Naive B cell (primary cell): ENCODE measurements at regions not wholly inside any gene's neighbourhood (a gene's known extent, or its start where the extent isn't known, plus 50 kb on each side); places are given as distances from the start of the nearest gene placed in this dataset.

ENCODE experiments used
- ATAC-seq, 2 donors: fragments of 150-1000 bp; cut with Tn5 transposase; 2 replicates each; pipeline ENCODE4 v1.10.0; 2021; ENCODE audit warnings: low read depth in 2 of 2, mild to moderate bottlenecking in 2 of 2, moderate library complexity in 2 of 2
- DNase-seq: peaks from one replicate; pipeline ENCODE4 v3.0.0; 2022
- H3K27ac Mint-ChIP-seq, 6 donors: one replicate each; pipeline ENCODE4 v1.8.0; 2020 to 2022; ENCODE audit warnings: mild to moderate bottlenecking in 6 of 6, mixed read lengths in 6 of 6, moderate library complexity in 5 of 6, inconsistent platforms in 2 of 6
- H3K27me3 Mint-ChIP-seq, 3 donors: one replicate each; pipeline ENCODE4 v1.8.0; 2021 to 2022; ENCODE audit warnings: mixed read lengths in 3 of 3, mild to moderate bottlenecking in 1 of 3
- H3K36me3 Mint-ChIP-seq, 2 donors: one replicate each; pipeline ENCODE4 v1.8.0; 2020 to 2022; ENCODE audit warnings: mixed read lengths in 2 of 2, inconsistent platforms in 1 of 2, mild to moderate bottlenecking in 1 of 2
- H3K4me1 Mint-ChIP-seq, 3 donors: one replicate each; pipeline ENCODE4 v1.8.0; 2020 to 2022; ENCODE audit warnings: mixed read lengths in 3 of 3, inconsistent platforms in 1 of 3, mild to moderate bottlenecking in 1 of 3, moderate library complexity in 1 of 3
- H3K4me3 Mint-ChIP-seq, 8 donors: one replicate each; pipeline ENCODE4 v1.8.0; 2020 to 2022; ENCODE audit warnings: mild to moderate bottlenecking in 8 of 8, mixed read lengths in 8 of 8, moderate library complexity in 8 of 8, inconsistent platforms in 2 of 8
- H3K9me3 Mint-ChIP-seq, 7 donors: one replicate each; pipeline ENCODE4 v1.8.0; 2020 to 2022; ENCODE audit warnings: mixed read lengths in 7 of 7, mild to moderate bottlenecking in 5 of 7, inconsistent platforms in 2 of 7, moderate library complexity in 1 of 7

DNA sequence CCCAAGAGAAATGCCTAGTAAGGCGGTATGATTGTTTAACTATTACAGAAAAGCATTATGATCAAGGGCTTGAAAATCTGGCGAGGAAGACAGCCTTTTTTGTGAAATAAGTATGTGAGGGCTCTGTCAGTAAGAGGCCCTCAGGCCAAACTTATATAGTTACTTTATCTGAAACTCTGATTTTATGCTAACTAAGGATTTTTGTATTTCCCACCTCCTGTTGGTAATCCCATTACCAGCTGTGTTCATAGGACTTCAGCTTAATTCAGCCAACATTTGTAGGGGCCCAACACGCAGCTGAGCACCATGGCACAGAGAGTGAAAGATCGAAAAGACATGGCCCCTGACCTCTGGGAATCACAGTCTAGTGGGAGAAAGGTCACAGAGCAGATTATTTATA is 318.3 kb upstream of the WWC1 start:
- no peaks in the 10 kb centered on the region for H3K4me1 Mint-ChIP-seq
- ATAC-seq (no peak), DNase-seq (no peak)
- peaks cover 0 to 12% (median 7%) of the 10 kb centered on the region in 7 donors for H3K9me3 Mint-ChIP-seq
- H3K36me3 Mint-ChIP-seq: no peaks in the 10 kb centered on the region
- H3K27me3 Mint-ChIP-seq: no peaks in the 10 kb centered on the region
- no peak overlapping the region for H3K4me3 Mint-ChIP-seq
- peak overlapping the region in 1 of 6 donors; percentile 27 for H3K27ac Mint-ChIP-seq

DNA sequence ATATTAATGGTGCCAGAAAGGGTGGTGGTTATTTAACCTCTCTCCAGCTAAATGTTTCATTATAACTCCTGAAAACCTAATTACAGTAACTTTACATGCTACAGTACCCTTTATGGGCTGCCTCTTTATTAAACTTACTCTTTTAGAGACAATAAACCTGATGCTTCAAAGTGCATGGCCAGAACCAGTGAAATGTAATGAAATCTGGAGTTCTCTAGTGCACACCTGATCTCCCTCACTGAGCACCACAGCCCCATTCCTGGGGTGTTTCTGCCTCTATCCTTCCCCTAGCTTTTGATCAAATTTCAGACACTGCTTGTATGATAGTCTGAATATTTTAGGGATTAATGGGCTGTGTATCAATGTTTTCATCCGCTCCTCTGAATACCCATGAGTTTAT is 306.5 kb upstream of the WWC1 start:
- ATAC-seq: no peak
- H3K36me3 Mint-ChIP-seq: no peaks in the 10 kb centered on the region
- no peak overlapping the region for H3K4me3 Mint-ChIP-seq
- peaks cover 3 to 23% (median 6%) of the 10 kb centered on the region in 7 donors for H3K9me3 Mint-ChIP-seq
- DNase-seq: no peak
- no peak overlapping the region for H3K27ac Mint-ChIP-seq
- H3K27me3 Mint-ChIP-seq: no peaks in the 10 kb centered on the region
- no peaks in the 10 kb centered on the region for H3K4me1 Mint-ChIP-seq

DNA sequence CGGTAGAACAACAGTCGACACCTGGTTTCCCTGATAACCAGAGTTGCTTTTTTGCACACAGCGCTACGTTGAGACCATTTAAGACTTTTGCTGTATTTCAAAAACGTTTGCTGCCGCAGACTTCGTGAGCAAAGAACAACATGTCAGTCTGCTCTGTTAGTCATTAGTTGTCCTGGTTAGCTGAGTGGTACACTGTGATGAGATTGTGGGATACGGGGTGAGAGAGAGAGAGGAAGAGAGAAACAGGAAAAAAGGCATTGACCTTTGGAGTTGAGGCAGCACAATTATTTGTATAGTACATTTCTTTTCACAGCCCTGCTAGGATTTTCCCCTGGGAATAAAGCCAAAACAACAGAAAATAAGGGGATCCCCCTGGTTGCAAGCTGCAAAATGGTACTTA is 306.1 kb upstream of the WWC1 start:
- ATAC-seq (no peak), DNase-seq (no peak)
- Mint-ChIP-seq H3K36me3 (no peaks in the 10 kb centered on the region), H3K27me3 (no peaks in the 10 kb centered on the region), H3K4me1 (no peaks in the 10 kb centered on the region), H3K4me3 (no peak overlapping the region), H3K9me3 (peaks cover 3 to 19% (median 6%) of the 10 kb centered on the region in 7 donors), H3K27ac (no peak overlapping the region)

DNA sequence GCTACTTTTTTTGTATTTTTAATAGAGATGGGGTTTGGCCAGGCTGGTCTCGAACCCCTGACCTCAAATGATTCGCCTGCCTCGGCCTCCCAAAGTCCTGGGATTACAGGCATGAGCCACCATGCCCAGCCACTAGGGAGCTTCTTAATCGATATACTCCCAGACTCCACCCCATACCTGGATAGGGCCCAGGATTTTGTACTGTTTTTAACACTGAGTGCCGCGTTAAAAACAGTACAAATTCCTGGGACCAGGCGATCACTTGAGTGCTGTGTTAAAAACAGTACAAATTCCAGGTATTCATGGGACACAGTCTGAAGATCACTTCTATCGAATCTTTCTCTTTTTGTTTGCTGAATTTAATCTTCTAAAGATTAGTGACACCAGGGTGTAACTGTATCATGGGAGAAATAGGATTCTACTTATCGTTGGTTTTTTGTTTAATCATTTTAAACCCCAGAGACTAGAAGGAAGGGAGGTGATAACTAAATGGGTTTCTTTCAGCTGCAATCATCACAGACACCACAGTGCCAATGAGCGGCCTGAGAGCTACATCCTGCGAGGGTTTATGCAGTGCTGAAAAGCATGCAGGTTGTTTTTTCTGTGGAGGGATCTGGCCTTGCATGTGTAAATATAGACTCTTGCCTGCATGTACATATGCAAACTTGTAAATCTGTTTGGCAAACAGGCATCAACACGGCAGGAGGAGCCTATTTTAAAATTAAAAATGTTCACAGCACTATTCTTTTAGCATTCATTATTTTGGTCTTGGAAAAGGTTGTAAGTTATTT is 303.8 kb upstream of the WWC1 start:
- no peaks in the 10 kb centered on the region for H3K27me3 Mint-ChIP-seq
- DNase-seq: no peak
- H3K27ac Mint-ChIP-seq: no peak overlapping the region
- H3K4me3 Mint-ChIP-seq: no peak overlapping the region
- H3K36me3 Mint-ChIP-seq: no peaks in the 10 kb centered on the region
- peaks cover 0 to 11% (median 3%) of the 10 kb centered on the region in 7 donors for H3K9me3 Mint-ChIP-seq
- H3K4me1 Mint-ChIP-seq: no peaks in the 10 kb centered on the region
- no peak for ATAC-seq

DNA sequence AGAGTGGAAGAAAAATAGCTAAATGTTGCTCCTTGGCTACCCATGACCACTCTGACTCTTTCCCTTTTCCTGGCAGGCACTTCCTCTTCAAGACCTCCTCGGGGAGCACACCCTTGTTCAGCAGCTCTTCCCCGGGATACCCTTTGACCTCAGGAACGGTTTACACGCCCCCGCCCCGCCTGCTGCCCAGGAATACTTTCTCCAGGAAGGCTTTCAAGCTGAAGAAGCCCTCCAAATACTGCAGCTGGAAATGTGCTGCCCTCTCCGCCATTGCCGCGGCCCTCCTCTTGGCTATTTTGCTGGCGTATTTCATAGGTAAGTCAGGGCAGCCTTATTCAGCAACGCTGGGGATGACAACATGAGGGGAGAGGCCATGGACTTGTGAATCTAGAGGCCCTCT is 298.6 kb upstream of the WWC1 start:
- no peak overlapping the region for H3K4me3 Mint-ChIP-seq
- ATAC-seq (no peak), DNase-seq (no peak)
- no peaks in the 10 kb centered on the region for H3K4me1 Mint-ChIP-seq
- no peaks in the 10 kb centered on the region for H3K36me3 Mint-ChIP-seq
- H3K27me3 Mint-ChIP-seq: no peaks in the 10 kb centered on the region
- no peak overlapping the region for H3K27ac Mint-ChIP-seq
- peaks cover 0 to 11% (median 2%) of the 10 kb centered on the region in 7 donors for H3K9me3 Mint-ChIP-seq

DNA sequence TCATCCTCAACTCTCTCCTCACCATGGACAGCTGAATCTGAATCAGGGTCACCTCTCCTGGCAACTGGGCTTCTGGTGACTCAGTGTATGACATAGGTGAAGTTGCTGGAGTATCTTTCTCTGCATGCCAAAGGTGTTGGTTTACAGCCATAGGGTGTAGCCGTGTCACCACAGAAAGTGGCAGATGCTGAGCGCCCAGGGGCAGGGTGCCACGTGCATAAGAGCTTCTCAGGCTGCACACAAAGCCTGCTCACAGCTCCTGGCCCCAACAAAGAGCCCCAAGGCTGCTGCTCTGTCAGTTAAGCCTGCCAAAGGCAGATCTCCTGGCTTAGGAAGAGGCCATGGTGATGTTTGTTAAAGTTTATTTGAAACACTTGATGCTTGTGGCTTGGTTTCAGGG is 297.7 kb upstream of the WWC1 start:
- Mint-ChIP-seq H3K27me3 (no peaks in the 10 kb centered on the region), H3K27ac (no peak overlapping the region), H3K4me1 (no peaks in the 10 kb centered on the region), H3K4me3 (no peak overlapping the region), H3K9me3 (peaks cover 0 to 6% (median 2%) of the 10 kb centered on the region in 7 donors), H3K36me3 (no peaks in the 10 kb centered on the region)
- ATAC-seq (no peak), DNase-seq (no peak)

DNA sequence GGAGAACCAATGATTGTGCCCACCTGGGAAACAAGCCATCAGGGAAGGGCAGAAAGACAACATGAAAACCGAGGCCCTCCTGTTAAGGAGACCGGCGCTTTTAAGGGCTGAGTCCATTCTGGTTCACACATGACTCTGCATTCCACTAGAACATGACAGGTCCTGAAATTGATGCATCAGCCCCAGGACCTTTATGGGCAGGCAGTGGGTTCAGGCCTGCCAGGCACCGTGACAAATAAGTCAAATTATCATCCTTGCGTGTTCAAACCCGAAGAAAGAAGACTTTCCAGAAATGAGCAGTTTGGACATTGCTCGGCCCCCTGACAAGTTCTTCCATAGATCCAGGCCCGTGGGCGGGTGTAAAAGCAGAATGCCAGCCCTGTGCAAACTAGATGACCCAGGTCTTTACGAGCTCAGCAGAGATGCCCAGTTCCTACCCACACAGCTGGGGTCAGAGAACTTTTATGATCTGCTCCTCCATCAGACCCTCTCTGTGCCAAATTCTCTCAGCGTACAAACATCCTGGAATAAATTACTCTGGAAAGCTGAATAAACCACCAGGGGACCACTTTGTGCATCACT is 295.5 kb upstream of the WWC1 start:
- Mint-ChIP-seq H3K27me3 (no peaks in the 10 kb centered on the region), H3K9me3 (peaks cover 0 to 3% (median 0%) of the 10 kb centered on the region in 7 donors), H3K4me1 (no peaks in the 10 kb centered on the region), H3K36me3 (no peaks in the 10 kb centered on the region), H3K4me3 (no peak overlapping the region), H3K27ac (no peak overlapping the region)
- ATAC-seq: no peak
- DNase-seq: no peak

DNA sequence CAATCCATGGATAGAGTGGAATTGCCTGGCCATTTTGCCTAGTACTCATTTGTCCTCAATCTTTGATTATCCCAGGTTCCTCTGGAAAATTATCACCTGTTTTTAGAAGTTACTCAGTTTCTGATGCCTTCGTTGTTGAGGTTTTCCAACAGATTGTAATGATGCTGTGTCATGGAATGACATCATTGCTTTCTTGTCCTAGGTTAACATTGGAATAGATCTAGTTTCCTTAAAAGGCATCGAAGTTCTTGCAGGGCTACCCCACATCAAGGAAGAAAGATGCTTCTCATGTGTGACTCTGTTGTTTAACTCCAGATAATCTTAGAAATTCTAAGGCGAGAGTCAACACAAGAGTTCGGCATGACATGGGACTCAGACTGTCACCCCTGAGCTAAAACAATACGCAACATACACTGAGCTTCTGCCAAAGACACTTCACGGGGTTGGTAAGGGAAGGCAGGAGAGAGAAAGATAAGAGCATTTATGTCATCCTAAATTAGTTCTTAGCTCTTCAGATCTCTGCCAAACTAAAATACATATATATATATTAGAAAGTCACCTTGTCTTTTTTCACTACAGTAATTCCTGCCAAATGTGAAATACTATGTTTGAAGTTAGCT is 293.2 kb upstream of the WWC1 start:
- Mint-ChIP-seq H3K36me3 (no peaks in the 10 kb centered on the region), H3K9me3 (peaks cover 0 to 3% (median 0%) of the 10 kb centered on the region in 7 donors), H3K27me3 (no peaks in the 10 kb centered on the region), H3K4me3 (no peak overlapping the region), H3K27ac (no peak overlapping the region), H3K4me1 (no peaks in the 10 kb centered on the region)
- DNase-seq (no peak), ATAC-seq (no peak)

DNA sequence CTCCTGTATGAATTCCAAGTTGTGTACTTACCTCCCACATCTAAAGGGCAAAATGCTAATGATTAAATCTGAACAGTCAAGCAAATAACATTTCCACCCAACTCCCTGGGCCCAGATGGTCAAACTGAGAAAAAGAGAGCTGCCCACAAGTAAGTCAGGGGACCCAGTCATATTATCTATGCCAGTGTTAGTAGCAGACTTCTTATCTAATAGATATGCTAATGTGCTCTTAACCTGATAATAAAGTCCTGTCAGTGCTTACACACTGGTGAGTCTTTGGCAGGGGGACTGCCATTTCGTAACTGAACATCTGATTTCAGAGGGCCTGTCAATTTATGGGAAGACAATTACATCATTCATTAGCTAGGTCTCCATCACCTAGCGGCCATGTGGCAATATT is 292.3 kb upstream of the WWC1 start:
- Mint-ChIP-seq H3K9me3 (peaks cover 0 to 3% (median 0%) of the 10 kb centered on the region in 7 donors), H3K36me3 (no peaks in the 10 kb centered on the region), H3K27me3 (no peaks in the 10 kb centered on the region), H3K27ac (no peak overlapping the region), H3K4me3 (no peak overlapping the region), H3K4me1 (no peaks in the 10 kb centered on the region)
- DNase-seq: no peak
- ATAC-seq: no peak

DNA sequence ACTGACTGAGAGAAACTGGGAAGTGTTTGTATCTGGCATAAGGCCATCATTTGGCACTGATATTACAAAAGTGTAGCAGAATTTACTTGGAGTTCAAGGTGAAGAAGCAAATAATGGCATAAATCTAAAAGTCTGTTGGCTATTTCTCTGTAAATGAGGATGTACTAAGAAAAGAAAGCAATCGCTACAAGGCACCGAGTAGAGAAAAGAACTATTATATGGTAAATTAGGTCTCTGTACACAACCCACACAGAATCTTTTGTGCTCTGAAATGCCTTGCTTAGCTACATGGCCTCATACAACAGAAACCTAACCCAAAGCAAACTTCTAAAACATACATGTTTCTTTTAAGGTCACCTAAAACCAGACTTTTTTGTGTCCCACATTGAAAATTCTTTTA is 290.1 kb upstream of the WWC1 start:
- peaks cover 0 to 3% (median 0%) of the 10 kb centered on the region in 7 donors for H3K9me3 Mint-ChIP-seq
- no peak overlapping the region for H3K4me3 Mint-ChIP-seq
- H3K27ac Mint-ChIP-seq: no peak overlapping the region
- no peaks in the 10 kb centered on the region for H3K36me3 Mint-ChIP-seq
- H3K4me1 Mint-ChIP-seq: no peaks in the 10 kb centered on the region
- ATAC-seq (no peak), DNase-seq (no peak)
- no peaks in the 10 kb centered on the region for H3K27me3 Mint-ChIP-seq

DNA sequence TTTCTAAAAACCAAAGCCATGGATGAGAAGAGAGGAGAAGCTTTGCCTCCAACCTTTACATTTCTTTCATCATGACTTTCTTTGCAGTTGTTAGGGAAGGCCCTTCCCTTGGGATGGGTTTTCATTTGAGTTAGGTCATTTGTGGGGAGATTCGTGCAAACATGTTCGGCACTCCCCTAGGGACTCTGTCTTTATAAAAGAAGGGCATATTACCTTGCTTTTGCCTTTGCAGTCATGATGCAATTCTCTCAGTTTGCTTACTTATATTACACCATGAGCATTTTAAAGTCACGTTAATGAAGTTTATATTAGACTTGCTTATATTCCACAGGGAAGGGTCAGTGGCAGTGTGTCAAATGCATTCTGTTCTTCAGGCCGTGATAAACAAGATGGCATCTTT is 289.3 kb upstream of the WWC1 start:
- H3K36me3 Mint-ChIP-seq: no peaks in the 10 kb centered on the region
- peaks cover 0 to 4% (median 0%) of the 10 kb centered on the region in 7 donors for H3K9me3 Mint-ChIP-seq
- ATAC-seq (no peak), DNase-seq (no peak)
- no peaks in the 10 kb centered on the region for H3K4me1 Mint-ChIP-seq
- no peak overlapping the region for H3K4me3 Mint-ChIP-seq
- no peak overlapping the region for H3K27ac Mint-ChIP-seq
- H3K27me3 Mint-ChIP-seq: no peaks in the 10 kb centered on the region

DNA sequence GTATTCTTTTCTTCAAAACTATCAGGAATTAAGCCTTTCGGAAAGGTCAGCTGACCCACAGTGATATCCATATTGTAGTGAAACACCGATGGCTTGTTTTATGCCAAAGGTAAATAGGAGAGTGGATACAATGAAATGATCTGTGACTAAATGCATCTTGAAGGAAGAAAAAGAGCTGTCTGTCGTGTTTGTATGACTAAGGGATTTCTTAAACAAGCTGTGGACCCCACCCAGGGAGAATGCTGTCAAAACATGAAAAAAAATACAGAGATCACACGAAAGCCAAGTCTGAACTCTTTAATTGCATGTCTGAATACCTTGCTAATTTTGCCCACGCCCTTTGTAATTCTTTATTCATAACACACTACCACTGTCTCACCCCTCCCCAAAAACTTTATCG is 286.4 kb upstream of the WWC1 start:
- Mint-ChIP-seq H3K36me3 (no peaks in the 10 kb centered on the region), H3K9me3 (peaks cover 0 to 5% (median 2%) of the 10 kb centered on the region in 7 donors), H3K4me3 (no peak overlapping the region), H3K4me1 (no peaks in the 10 kb centered on the region), H3K27me3 (no peaks in the 10 kb centered on the region), H3K27ac (no peak overlapping the region)
- DNase-seq (no peak), ATAC-seq (no peak)

DNA sequence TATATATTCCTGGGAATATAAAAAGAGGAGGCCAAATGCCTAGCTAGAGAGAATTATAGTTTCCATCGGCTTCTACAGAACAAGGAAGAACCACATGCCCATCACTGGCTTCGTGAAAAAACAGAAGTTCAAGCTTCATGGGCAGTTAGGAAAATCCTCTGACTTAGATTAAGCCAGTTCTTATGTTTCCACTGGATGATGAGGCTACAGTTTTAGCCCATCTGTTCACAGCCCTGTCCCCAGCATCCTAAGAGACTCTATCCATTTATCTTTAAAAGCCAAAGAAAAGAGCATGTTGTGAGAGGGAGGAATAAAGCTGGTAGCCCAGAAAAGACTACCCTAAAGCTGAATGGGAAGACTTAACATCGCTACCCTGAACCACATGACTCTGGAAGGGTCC is 285.5 kb upstream of the WWC1 start:
- no peak for ATAC-seq
- H3K27ac Mint-ChIP-seq: no peak overlapping the region
- no peaks in the 10 kb centered on the region for H3K36me3 Mint-ChIP-seq
- peaks cover 0 to 5% (median 2%) of the 10 kb centered on the region in 7 donors for H3K9me3 Mint-ChIP-seq
- no peaks in the 10 kb centered on the region for H3K4me1 Mint-ChIP-seq
- no peak for DNase-seq
- H3K4me3 Mint-ChIP-seq: no peak overlapping the region
- no peaks in the 10 kb centered on the region for H3K27me3 Mint-ChIP-seq

DNA sequence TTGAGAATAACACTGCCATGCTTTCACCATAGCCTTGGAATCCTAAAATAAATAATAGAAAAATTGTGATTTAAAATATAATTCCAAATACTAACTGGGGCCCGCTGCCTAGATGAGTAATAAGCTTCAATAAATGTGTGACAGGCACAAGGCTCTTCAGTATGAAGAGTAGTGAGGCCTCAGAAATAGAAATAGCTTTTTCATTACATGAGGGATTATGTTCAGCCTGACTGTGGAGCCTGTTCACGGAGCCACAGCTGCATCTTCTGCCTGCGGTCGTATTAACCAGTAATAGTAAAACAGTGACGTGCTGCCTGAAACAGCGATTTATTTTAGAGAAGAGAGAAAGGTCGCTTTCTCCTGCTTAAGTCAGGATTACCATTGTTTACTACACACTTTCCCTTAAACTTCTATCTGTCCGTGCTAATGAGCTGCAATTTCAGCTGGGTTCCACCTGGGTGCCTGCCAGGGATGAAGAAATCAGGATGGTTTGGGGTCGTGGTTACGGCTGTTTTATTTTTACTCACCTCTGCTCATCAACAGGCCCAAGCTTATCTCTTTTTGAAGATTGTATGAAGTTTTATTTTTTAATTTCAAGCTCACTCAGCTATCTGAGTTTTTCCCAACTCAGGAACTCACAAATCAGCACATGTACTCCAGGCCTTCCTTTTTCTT is 284.9 kb upstream of the WWC1 start:
- no peak overlapping the region for H3K27ac Mint-ChIP-seq
- no peak overlapping the region for H3K4me3 Mint-ChIP-seq
- H3K4me1 Mint-ChIP-seq: no peaks in the 10 kb centered on the region
- H3K9me3 Mint-ChIP-seq: peaks cover 0 to 5% (median 2%) of the 10 kb centered on the region in 7 donors
- no peaks in the 10 kb centered on the region for H3K36me3 Mint-ChIP-seq
- no peak for ATAC-seq
- no peak for DNase-seq
- no peaks in the 10 kb centered on the region for H3K27me3 Mint-ChIP-seq
